Chondrocyte (in vitro differentiated cells): ENCODE measurements at regions not wholly inside any gene's neighbourhood (a gene's known extent, or its start where the extent isn't known, plus 50 kb on each side); places are given as distances from the start of the nearest gene placed in this dataset.

Experiments
- DNase-seq: peaks from one replicate; pipeline ENCODE4 v3.0.0; 2021; ENCODE audit warnings: mixed read lengths, low spot score
- H3K27ac Mint-ChIP-seq: one replicate; pipeline ENCODE4 v1.8.0; 2021; ENCODE audit warnings: mild to moderate bottlenecking, moderate library complexity, mixed read lengths; ENCODE audit not compliant: unreplicated experiment
- H3K27me3 Mint-ChIP-seq: 2 replicates; pipeline ENCODE4 v1.8.0; 2021; ENCODE audit warnings: low read depth, mixed read lengths
- H3K36me3 Mint-ChIP-seq: 2 replicates; pipeline ENCODE4 v1.8.0; 2021; ENCODE audit warnings: low read depth, mixed read lengths
- H3K4me1 Mint-ChIP-seq: 2 replicates; pipeline ENCODE4 v1.8.0; 2021; ENCODE audit warnings: low read depth, mild to moderate bottlenecking, mixed read lengths
- H3K4me3 Mint-ChIP-seq: one replicate; pipeline ENCODE4 v1.8.0; 2021; ENCODE audit warnings: mild to moderate bottlenecking, moderate library complexity, mixed read lengths; ENCODE audit not compliant: unreplicated experiment
- H3K9me3 Mint-ChIP-seq: 2 replicates; pipeline ENCODE4 v1.8.0; 2021; ENCODE audit warnings: low read depth, mixed read lengths
- TF ChIP-seq, protein P1 (sequence below): fragments of 200-600 bp; sonication (generic); IDR thresholded peaks from 2 replicates; pipeline ENCODE4 v1.5.0; 2021; ENCODE audit warnings: antibody characterized with exemption, mild to moderate bottlenecking, moderate library complexity

DNA sequence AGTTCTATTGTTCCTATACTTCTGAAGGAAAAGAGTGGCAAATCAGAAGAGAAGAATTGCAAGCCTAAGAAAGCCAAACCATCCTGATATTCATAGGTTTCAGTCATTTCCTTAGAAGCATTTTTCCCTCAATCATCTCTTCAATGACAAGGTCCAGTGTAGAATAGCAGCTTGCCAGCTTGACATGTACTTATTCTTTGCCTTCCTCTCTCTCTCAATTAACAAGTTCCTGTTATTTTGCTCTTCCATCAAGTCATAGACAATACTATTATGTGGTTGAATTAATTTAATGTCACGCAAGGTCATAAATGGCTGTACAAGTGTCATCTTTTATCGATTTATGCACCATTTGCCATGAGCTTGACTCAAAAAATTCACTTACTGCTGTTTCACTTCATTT is 216.3 kb upstream of the MBL2 start:
- H3K36me3 Mint-ChIP-seq, result no peaks in the 10 kb centered on the region
- H3K4me3 Mint-ChIP-seq, result no peak overlapping the region
- H3K9me3 Mint-ChIP-seq, result no peaks in the 10 kb centered on the region
- no peak for DNase-seq
- peaks cover 5% of the 10 kb centered on the region for H3K4me1 Mint-ChIP-seq
- no peak overlapping the region for H3K27ac Mint-ChIP-seq
- H3K27me3 Mint-ChIP-seq, result peaks cover 3% of the 10 kb centered on the region
- TF ChIP-seq, protein P1, sequence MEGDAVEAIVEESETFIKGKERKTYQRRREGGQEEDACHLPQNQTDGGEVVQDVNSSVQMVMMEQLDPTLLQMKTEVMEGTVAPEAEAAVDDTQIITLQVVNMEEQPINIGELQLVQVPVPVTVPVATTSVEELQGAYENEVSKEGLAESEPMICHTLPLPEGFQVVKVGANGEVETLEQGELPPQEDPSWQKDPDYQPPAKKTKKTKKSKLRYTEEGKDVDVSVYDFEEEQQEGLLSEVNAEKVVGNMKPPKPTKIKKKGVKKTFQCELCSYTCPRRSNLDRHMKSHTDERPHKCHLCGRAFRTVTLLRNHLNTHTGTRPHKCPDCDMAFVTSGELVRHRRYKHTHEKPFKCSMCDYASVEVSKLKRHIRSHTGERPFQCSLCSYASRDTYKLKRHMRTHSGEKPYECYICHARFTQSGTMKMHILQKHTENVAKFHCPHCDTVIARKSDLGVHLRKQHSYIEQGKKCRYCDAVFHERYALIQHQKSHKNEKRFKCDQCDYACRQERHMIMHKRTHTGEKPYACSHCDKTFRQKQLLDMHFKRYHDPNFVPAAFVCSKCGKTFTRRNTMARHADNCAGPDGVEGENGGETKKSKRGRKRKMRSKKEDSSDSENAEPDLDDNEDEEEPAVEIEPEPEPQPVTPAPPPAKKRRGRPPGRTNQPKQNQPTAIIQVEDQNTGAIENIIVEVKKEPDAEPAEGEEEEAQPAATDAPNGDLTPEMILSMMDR, result no peak

DNA sequence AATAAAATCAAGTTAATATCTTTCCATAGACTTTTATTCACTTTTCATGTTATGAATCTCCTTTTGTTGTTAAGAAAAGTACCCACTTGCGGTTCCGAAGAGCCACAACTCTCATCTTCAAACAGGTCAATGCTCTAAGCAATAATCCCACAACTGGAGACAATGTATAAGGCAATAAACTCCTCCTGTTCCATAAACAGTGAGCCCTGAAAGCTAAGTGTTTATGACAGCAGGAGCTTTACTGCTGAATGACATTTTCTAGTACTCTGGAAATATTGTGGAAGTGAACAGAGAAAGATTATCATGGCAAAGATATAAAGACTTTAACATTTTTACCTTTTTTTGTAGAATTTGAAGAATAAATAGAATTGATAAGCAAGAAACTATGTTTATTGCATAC is 213.5 kb upstream of the MBL2 start:
- Mint-ChIP-seq H3K9me3 (no peaks in the 10 kb centered on the region), H3K36me3 (no peaks in the 10 kb centered on the region), H3K27me3 (no peaks in the 10 kb centered on the region), H3K4me3 (no peak overlapping the region), H3K4me1 (peaks cover 5% of the 10 kb centered on the region), H3K27ac (no peak overlapping the region)
- TF ChIP-seq, protein P1, result no peak
- no peak for DNase-seq

DNA sequence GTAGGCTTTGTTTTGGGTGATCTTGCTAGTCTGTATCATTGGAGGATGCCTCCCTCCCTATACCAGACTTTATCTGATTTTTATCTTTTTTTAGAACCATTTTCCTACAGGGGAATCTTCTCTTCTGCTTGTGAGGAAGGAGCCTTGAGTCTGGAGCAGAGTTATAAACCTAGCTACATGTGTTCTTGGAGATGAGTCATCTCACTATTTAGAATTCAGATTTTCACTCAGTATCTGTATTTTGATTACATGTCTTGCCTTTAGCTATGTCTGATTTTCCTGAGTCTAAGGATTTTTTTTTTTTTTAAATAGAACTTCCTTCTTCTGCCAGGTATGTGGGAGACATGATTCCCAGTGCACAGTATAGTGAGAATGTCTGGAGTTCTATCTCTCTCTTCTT is 211.6 kb upstream of the MBL2 start:
- H3K27ac Mint-ChIP-seq, result no peak overlapping the region
- no peak for DNase-seq
- H3K27me3 Mint-ChIP-seq, result no peaks in the 10 kb centered on the region
- TF ChIP-seq, protein P1, result no peak
- H3K36me3 Mint-ChIP-seq, result no peaks in the 10 kb centered on the region
- no peaks in the 10 kb centered on the region for H3K9me3 Mint-ChIP-seq
- H3K4me3 Mint-ChIP-seq, result no peak overlapping the region
- H3K4me1 Mint-ChIP-seq, result peaks cover 5% of the 10 kb centered on the region

DNA sequence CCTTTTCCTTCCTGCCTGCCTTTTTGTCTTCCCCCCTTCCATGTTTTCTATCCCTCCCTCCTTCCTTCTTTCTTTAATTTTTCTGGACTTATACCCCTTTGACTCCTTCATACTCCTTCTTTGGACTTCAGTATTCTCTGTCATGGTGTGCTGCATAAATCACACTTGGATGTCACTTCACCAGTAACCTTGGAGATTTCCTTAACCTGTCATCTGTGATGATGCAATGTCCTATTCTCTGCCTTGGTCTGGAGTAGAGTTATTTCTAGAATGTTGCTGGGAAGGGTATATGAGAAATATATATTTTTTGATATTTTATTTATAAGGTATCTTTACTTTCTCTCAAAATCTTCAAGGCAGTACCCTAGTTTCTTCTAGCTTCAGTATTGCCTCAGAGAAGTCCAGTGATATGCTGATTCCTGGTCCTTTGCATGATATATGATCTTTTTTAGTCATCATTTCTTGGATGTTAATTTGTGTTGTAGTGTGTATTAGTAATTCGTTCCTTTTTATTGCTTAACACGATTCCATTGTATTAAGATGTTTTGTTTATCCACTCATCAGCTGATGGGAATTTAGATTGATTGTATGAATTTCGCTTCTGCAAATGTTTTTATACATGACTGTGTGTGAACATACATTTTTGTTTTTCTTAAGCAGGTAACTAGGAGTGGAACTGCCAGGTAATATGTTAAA is 206.9 kb upstream of the MBL2 start:
- no peak overlapping the region for H3K4me3 Mint-ChIP-seq
- H3K4me1 Mint-ChIP-seq, result peaks cover 4% of the 10 kb centered on the region
- H3K36me3 Mint-ChIP-seq, result no peaks in the 10 kb centered on the region
- no peaks in the 10 kb centered on the region for H3K9me3 Mint-ChIP-seq
- H3K27ac Mint-ChIP-seq, result no peak overlapping the region
- TF ChIP-seq, protein P1, result no peak
- no peak for DNase-seq
- H3K27me3 Mint-ChIP-seq, result no peaks in the 10 kb centered on the region

DNA sequence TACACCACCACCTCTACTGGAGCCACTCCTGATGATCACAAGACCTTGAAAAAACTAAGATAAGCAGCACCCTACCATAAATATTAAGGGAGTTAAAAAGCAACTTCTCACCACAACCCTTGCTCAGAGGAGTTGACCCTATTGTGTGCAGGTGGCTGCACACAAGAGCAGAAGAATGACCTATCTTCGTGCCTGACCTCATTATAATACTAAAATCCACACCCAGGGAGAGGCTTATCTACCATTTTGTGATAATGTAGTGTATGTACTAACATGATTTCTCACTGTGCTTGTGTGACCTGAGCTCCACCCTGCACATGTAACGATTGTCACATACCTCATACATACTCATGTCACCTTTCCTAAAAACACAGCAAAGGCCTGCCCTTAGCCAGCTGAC is 205.0 kb upstream of the MBL2 start:
- DNase-seq, result no peak
- H3K27me3 Mint-ChIP-seq, result peaks cover 8% of the 10 kb centered on the region
- no peaks in the 10 kb centered on the region for H3K4me1 Mint-ChIP-seq
- no peak overlapping the region for H3K4me3 Mint-ChIP-seq
- TF ChIP-seq, protein P1, result no peak
- H3K36me3 Mint-ChIP-seq, result no peaks in the 10 kb centered on the region
- no peak overlapping the region for H3K27ac Mint-ChIP-seq
- H3K9me3 Mint-ChIP-seq, result no peaks in the 10 kb centered on the region
